NCI-H1105 treated with DMSO at 0.1 percent for 48 hours (cell line): ENCODE measurements at regions not wholly inside any gene's neighbourhood (a gene's known extent, or its start where the extent isn't known, plus 50 kb on each side); places are given as distances from the start of the nearest gene placed in this dataset.
"Not testable (repeated sequence)": the region's sequence is repeated elsewhere in the genome, so short reads cannot be mapped to it uniquely, and the experiment has no call there.

Experiments used
- DNase-seq: peaks from one replicate; lab custom pipeline; 2025; lab: John Stamatoyannopoulos, UW

GRCh38 chr9:102362470-102363132 is 624.2 kb upstream of the GRIN3A start:
- DNase-seq: no peak

GRCh38 chr9:102360846-102361245 is 622.4 kb upstream of the GRIN3A start:
- no peak for DNase-seq

GRCh38 chr9:102355982-102356381 is 617.5 kb upstream of the GRIN3A start:
- no peak for DNase-seq

DNA sequence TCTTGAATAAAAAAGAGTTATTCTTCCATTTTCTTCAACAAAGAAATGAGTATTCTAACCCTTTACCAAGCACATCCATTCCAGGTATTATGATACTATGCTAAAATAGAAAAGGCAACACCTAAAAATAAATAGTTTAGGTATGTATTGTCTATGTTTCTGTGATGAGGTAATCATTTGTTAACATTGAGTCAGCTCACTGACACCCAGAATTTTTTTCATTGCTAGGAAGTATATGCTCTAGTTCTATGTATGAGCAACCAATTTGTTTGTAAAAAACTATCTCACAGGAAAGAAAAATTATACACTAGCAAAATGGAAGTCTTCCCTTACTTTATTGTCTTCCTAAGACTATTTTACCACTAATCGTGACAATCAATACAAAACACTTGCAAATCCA is 615.6 kb upstream of the GRIN3A start:
- DNase-seq: no peak

DNA sequence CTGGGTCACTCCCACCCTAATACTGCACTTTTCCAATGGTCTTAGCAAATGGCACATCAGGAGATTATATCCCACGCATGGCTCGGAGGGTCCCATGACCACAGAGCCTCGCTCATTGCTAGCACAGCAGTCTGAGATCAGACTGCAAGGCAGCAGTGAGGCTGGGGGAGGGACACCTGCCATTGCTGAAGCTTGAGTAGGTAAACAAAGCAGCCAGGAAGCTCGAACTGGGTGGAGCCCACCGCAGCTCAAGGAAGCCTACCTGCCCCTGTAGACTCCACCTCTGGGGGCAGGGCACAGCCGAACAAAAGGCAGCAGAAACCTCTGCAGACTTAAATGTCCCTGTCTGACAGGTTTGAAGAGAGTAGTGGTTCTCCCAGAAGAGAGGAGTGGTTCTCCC is 599.0 kb upstream of the GRIN3A start:
- DNase-seq: not testable (repeated sequence)

DNA sequence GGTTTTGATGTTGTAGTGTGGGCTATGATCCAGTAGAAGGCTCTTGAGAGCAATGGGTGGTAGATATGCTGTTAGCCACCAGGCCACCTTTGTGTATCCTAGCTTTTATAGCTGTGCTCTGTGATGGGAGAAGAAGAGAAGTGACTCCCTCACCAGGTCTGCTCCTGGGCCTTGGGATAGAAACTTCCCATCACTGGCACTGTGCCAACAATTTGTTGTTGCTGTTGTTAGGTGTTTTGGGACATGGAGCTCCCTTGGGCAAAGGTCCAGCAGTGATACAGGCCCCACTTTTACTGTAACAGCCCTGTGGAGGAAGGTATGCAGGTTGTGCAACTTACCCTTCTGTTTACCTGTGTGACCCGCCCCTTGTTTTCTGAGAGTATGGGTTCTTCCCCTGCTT is 570.9 kb upstream of the GRIN3A start:
- DNase-seq: no peak

GRCh38 chr9:102295188-102295587 is 556.7 kb upstream of the GRIN3A start:
- DNase-seq: no peak

DNA sequence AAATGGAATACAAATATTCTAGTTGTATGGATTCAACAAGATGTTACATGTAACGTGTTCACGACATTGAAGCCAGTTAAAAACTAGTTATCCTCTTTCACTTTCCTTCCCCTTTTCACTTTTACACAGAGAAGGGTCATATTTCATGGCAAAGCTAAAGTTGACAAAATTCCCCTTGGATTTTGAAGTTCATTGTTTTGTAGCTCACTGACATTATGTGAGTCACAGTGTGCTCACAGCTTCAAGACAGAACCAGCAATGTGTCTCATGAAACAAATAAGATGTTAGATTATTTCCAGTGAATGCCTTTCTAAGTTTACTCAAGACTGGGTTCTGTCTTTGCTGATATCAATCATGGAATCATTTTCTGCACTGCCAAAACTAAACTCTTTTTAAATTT is 535.5 kb upstream of the GRIN3A start:
- DNase-seq: no peak

DNA sequence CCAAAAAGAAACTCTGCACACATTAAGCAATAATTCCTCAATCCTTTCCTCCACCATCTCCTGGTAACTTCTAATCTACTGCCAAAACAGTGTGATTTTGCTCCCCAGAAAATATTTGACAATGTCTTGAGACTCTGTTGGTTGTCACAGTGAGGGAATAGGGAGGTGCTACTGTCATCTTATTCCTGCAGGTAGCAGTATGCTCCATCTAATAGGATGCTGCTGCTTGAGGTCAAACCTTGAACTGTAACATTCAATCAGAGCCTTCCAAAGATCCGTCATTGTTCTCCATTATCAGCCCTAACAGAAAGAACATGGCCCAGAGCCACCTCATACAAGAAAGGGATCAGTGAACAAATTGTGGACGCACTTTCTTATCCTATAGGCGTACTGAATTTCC is 514.7 kb upstream of the GRIN3A start:
- DNase-seq: no peak

GRCh38 chr9:102244916-102245315 is 506.5 kb upstream of the GRIN3A start:
- DNase-seq: no peak

- no peak for DNase-seq
Measured at GRCh38 chr9:102237520-102237919, 499.1 kb upstream of the GRIN3A start.

- no peak for DNase-seq
Measured at GRCh38 chr9:102237094-102237493, 498.6 kb upstream of the GRIN3A start.

DNA sequence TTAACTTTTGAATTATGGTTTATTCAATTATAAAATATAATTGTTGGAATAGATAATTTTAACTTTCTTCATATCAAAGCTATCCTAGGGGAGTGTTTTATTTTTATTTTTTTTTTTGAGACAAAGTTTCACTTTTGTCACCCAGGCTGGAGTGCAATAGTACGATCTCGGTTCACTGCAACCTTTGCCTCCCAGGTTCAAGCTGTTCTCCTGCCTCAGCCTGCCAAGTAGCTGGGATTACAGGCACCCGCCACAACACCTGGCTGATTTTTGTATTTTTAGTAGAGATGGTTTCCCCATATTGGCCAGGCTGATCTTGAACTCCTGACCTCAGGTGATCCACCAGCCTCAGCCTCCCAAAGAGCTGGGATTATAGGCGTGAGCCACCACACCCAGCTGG is 489.0 kb upstream of the GRIN3A start:
- DNase-seq: not testable (repeated sequence)

- DNase-seq: no peak
Measured at GRCh38 chr9:102225841-102226441, 487.5 kb upstream of the GRIN3A start.

DNA sequence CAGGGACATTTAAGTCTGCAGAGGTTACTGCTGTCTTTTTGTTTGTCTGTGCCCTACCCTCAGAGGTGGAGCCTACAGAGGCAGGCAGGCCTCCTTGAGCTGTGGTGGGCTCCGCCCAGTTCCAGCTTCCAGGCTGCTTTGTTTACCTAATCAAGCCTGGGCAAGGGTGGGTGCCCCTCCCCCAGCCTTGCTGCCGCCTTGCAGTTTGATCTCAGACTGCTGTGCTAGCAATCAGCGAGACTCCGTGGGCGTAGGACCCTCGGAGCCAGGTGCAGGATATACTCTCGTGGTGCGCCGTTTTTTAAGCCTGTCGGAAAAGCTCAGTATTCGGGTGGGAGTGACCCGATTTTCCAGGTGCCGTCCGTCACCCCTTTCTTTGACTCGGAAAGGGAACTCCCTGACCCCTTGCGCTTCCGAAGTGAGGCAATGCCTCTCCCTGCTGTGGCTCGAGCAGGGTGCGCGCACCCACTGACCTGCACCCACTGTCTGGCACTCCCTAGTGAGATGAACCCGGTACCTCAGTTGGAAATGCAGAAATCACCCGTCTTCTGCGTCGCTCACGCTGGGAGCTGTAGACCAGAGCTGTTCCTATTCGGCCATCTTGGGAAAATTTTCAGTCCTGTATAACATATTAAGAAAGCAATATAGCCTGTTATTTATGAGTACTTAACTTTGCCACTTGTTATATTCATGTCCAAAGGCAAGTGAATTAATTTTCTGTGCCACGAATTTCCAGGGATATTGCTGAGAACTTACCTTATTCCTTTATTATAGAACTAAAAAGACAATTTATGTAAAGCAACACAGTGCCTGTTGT is 485.1 kb upstream of the GRIN3A start:
- DNase-seq: not testable (repeated sequence)

- no peak for DNase-seq
Measured at GRCh38 chr9:102209176-102209575, 470.7 kb upstream of the GRIN3A start.

DNA sequence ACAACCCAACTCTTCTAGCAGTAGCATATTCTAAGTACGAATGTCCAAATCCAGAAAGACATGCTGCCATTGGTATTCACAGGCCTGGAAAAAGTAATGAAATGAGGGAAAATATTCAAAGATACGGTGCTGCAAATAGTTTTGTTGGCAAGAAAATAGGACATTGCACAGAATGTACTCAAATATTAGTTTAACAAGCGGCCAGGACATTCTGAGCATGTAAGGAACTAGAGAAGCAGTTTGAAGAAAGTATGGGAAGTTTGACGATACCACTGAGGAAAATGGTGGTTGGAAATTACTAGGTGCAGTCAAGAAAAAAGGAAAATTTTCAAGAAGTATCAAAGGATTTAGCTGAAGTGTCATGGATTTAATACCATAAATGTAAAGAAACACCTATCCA is 468.0 kb upstream of the GRIN3A start:
- DNase-seq: no peak

DNA sequence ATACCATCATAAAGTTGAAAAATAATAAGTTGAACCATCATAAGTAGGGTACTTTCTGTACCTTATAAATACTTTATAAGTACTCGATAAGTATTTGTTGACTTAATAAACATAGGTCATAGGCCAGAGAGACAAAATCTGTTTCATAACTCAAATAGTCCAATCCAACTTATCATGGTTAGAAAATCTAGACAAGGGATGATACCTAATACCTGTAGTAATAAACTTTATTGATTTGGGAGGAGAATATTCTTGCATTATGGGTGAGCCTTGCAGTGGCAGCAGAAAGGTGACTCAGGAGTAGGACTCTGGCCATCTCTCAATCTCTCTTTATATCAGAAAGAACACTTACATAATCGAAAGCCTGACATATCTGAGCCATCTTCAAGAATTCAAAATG is 466.8 kb upstream of the GRIN3A start:
- no peak for DNase-seq

- DNase-seq: no peak
Measured at GRCh38 chr9:102202126-102202525, 463.7 kb upstream of the GRIN3A start.

DNA sequence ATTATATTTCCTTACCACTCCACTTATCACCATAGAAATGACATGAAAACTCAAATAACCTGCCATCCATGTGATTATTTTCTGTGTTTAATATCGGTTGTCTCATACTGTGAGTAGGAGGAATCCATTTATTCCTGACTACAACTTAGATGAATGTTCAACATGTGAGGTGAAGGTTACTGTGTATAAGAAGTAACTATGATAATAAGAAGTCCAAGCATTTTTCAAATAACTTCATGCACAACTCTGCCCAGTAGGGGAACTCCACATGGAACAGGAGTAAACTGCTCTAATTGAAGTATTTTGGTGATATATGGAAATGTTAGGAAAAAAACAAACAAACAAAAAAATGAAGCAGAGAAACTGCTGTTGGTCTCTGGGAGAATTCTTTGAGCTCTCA is 447.5 kb upstream of the GRIN3A start:
- no peak for DNase-seq

GRCh38 chr9:102185371-102185770 is 446.9 kb upstream of the GRIN3A start:
- DNase-seq: no peak

DNA sequence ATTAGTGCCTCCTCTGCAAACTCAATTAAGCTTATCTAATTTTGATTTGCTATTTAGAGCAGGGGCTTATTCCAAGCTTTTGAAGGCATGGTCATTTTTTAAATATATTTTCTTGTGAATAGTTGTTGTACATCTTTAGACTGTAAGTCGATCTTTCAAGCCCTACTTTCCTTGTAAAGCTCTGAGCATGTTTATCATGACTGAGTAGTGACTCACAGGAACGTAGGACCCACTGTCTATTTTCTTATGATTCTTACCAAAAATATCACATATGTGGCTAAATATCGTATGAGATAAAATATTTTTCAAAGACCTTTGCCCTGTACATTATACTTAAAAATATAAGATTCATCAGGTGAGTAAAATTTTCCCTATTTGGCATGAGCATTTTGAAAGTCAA is 440.4 kb upstream of the GRIN3A start:
- DNase-seq: no peak

- DNase-seq: not testable (repeated sequence)
Measured at GRCh38 chr9:102174202-102174601, 435.8 kb upstream of the GRIN3A start.
